ENCODE measurements at regions not wholly inside any gene's neighbourhood (a gene's known extent, or its start where the extent isn't known, plus 50 kb on each side); places are given as distances from the start of the nearest gene placed in this dataset.
"Not testable (repeated sequence)": the region's sequence is repeated elsewhere in the genome, so short reads cannot be mapped to it uniquely, and the experiment has no call there.

- Mint-ChIP-seq H3K27me3 (ENCODE audit: low read depth) (peaks cover 4% of the 10 kb centered on the region), H3K4me3 (no peak overlapping the region), H3K27ac (no peak overlapping the region), H3K4me1 (ENCODE audit: low read depth) (no peaks in the 10 kb centered on the region), H3K36me3 (ENCODE audit: low read depth) (no peaks in the 10 kb centered on the region), H3K9me3 (no peaks in the 10 kb centered on the region)
Observed at GRCh38 chr7:96591159-96591899, 118.3 kb downstream of the SEM1 start.

GRCh38 chr7:96589038-96589437 is 120.6 kb downstream of the SEM1 start:
- Mint-ChIP-seq H3K27ac (no peak overlapping the region), H3K27me3 (ENCODE audit: low read depth) (peaks cover 4% of the 10 kb centered on the region), H3K4me3 (no peak overlapping the region), H3K36me3 (ENCODE audit: low read depth) (no peaks in the 10 kb centered on the region), H3K4me1 (ENCODE audit: low read depth) (no peaks in the 10 kb centered on the region), H3K9me3 (no peaks in the 10 kb centered on the region)

- Mint-ChIP-seq H3K4me1 (ENCODE audit: low read depth) (no peaks in the 10 kb centered on the region), H3K27ac (no peak overlapping the region), H3K4me3 (no peak overlapping the region), H3K27me3 (ENCODE audit: low read depth) (peaks cover 3% of the 10 kb centered on the region), H3K36me3 (ENCODE audit: low read depth) (no peaks in the 10 kb centered on the region), H3K9me3 (peaks cover 3% of the 10 kb centered on the region)
Observed at GRCh38 chr7:96579119-96579518, 130.5 kb downstream of the SEM1 start.

GRCh38 chr7:96578606-96579005 is 131.0 kb downstream of the SEM1 start:
- Mint-ChIP-seq H3K9me3 (peaks cover 3% of the 10 kb centered on the region), H3K36me3 (ENCODE audit: low read depth) (no peaks in the 10 kb centered on the region), H3K4me3 (no peak overlapping the region), H3K4me1 (ENCODE audit: low read depth) (no peaks in the 10 kb centered on the region), H3K27me3 (ENCODE audit: low read depth) (peaks cover 3% of the 10 kb centered on the region), H3K27ac (no peak overlapping the region)

GRCh38 chr7:96563409-96563808 is 146.2 kb downstream of the SEM1 start:
- Mint-ChIP-seq H3K36me3 (ENCODE audit: low read depth) (no peaks in the 10 kb centered on the region), H3K4me1 (ENCODE audit: low read depth) (no peaks in the 10 kb centered on the region), H3K27ac (no peak overlapping the region), H3K9me3 (no peaks in the 10 kb centered on the region), H3K27me3 (ENCODE audit: low read depth) (peaks cover 9% of the 10 kb centered on the region), H3K4me3 (no peak overlapping the region)

GRCh38 chr7:96562966-96563365 is 146.7 kb downstream of the SEM1 start:
- Mint-ChIP-seq H3K4me1 (ENCODE audit: low read depth) (no peaks in the 10 kb centered on the region), H3K4me3 (no peak overlapping the region), H3K27me3 (ENCODE audit: low read depth) (peaks cover 9% of the 10 kb centered on the region), H3K9me3 (no peaks in the 10 kb centered on the region), H3K27ac (no peak overlapping the region), H3K36me3 (ENCODE audit: low read depth) (no peaks in the 10 kb centered on the region)

- Mint-ChIP-seq H3K36me3 (ENCODE audit: low read depth) (no peaks in the 10 kb centered on the region), H3K9me3 (no peaks in the 10 kb centered on the region), H3K4me3 (no peak overlapping the region), H3K4me1 (ENCODE audit: low read depth) (no peaks in the 10 kb centered on the region), H3K27ac (no peak overlapping the region), H3K27me3 (ENCODE audit: low read depth) (peaks cover 9% of the 10 kb centered on the region)
Observed at GRCh38 chr7:96562458-96562857, 147.2 kb downstream of the SEM1 start.

- H3K27ac Mint-ChIP-seq = no peak overlapping the region
- no peak overlapping the region for H3K4me3 Mint-ChIP-seq
- peaks cover 9% of the 10 kb centered on the region for H3K27me3 Mint-ChIP-seq (ENCODE audit: low read depth)
- H3K4me1 Mint-ChIP-seq (ENCODE audit: low read depth) = no peaks in the 10 kb centered on the region
- H3K9me3 Mint-ChIP-seq = no peaks in the 10 kb centered on the region
- no peaks in the 10 kb centered on the region for H3K36me3 Mint-ChIP-seq (ENCODE audit: low read depth)
Observed at GRCh38 chr7:96561892-96562291, 147.8 kb downstream of the SEM1 start.

GRCh38 chr7:96558530-96558929 is 151.1 kb downstream of the SEM1 start:
- Mint-ChIP-seq H3K27me3 (ENCODE audit: low read depth) (peaks cover 9% of the 10 kb centered on the region), H3K27ac (no peak overlapping the region), H3K4me1 (ENCODE audit: low read depth) (no peaks in the 10 kb centered on the region), H3K4me3 (no peak overlapping the region), H3K36me3 (ENCODE audit: low read depth) (no peaks in the 10 kb centered on the region), H3K9me3 (no peaks in the 10 kb centered on the region)

GRCh38 chr7:96558093-96558492 is 151.6 kb downstream of the SEM1 start:
- peaks cover 4% of the 10 kb centered on the region for H3K27me3 Mint-ChIP-seq (ENCODE audit: low read depth)
- no peak overlapping the region for H3K27ac Mint-ChIP-seq
- H3K4me3 Mint-ChIP-seq = no peak overlapping the region
- H3K36me3 Mint-ChIP-seq (ENCODE audit: low read depth) = no peaks in the 10 kb centered on the region
- H3K4me1 Mint-ChIP-seq (ENCODE audit: low read depth) = no peaks in the 10 kb centered on the region
- H3K9me3 Mint-ChIP-seq = no peaks in the 10 kb centered on the region

- H3K4me1 Mint-ChIP-seq (ENCODE audit: low read depth); H3K36me3 Mint-ChIP-seq (ENCODE audit: low read depth); H3K27me3 Mint-ChIP-seq (ENCODE audit: low read depth); H3K27ac Mint-ChIP-seq; H3K9me3 Mint-ChIP-seq; H3K4me3 Mint-ChIP-seq: not testable (repeated sequence)
Observed at GRCh38 chr7:96557598-96557997, 152.0 kb downstream of the SEM1 start.

- Mint-ChIP-seq H3K27me3 (ENCODE audit: low read depth) (no peaks in the 10 kb centered on the region), H3K9me3 (no peaks in the 10 kb centered on the region)
Observed at GRCh38 chr7:96548664-96549063, 161.0 kb downstream of the SEM1 start.

GRCh38 chr7:96547371-96547811 is 162.3 kb downstream of the SEM1 start:
- no peaks in the 10 kb centered on the region for H3K27me3 Mint-ChIP-seq (ENCODE audit: low read depth)
- H3K27ac Mint-ChIP-seq = no peak overlapping the region
- H3K4me1 Mint-ChIP-seq (ENCODE audit: low read depth) = no peaks in the 10 kb centered on the region
- no peak overlapping the region for H3K4me3 Mint-ChIP-seq
- H3K36me3 Mint-ChIP-seq (ENCODE audit: low read depth) = no peaks in the 10 kb centered on the region
- H3K9me3 Mint-ChIP-seq = no peaks in the 10 kb centered on the region

More at GRCh38 chr7:96548664-96549063, 161.0 kb downstream of the SEM1 start:
- no peak overlapping the region for H3K4me3 Mint-ChIP-seq
- H3K27ac Mint-ChIP-seq = no peak overlapping the region
- no peaks in the 10 kb centered on the region for H3K36me3 Mint-ChIP-seq (ENCODE audit: low read depth)
- H3K4me1 Mint-ChIP-seq (ENCODE audit: low read depth) = no peaks in the 10 kb centered on the region

- Mint-ChIP-seq H3K36me3 (ENCODE audit: low read depth) (no peaks in the 10 kb centered on the region), H3K4me1 (ENCODE audit: low read depth) (no peaks in the 10 kb centered on the region)
Observed at GRCh38 chr7:96546426-96546825, 163.2 kb downstream of the SEM1 start.

GRCh38 chr7:96539471-96539870 is 170.2 kb downstream of the SEM1 start:
- H3K27ac Mint-ChIP-seq = no peak overlapping the region
- no peak overlapping the region for H3K4me3 Mint-ChIP-seq
- no peaks in the 10 kb centered on the region for H3K4me1 Mint-ChIP-seq (ENCODE audit: low read depth)
- H3K27me3 Mint-ChIP-seq (ENCODE audit: low read depth) = peaks cover 11% of the 10 kb centered on the region
- no peaks in the 10 kb centered on the region for H3K9me3 Mint-ChIP-seq
- H3K36me3 Mint-ChIP-seq (ENCODE audit: low read depth) = no peaks in the 10 kb centered on the region

More at GRCh38 chr7:96546426-96546825, 163.2 kb downstream of the SEM1 start:
- Mint-ChIP-seq H3K9me3 (no peaks in the 10 kb centered on the region), H3K27ac (no peak overlapping the region), H3K27me3 (ENCODE audit: low read depth) (no peaks in the 10 kb centered on the region), H3K4me3 (no peak overlapping the region)
